K562 (cell line): ENCODE measurements at regions not wholly inside any gene's neighbourhood (a gene's known extent, or its start where the extent isn't known, plus 50 kb on each side); places are given as distances from the start of the nearest gene placed in this dataset.

ENCODE experiments used
- ATAC-seq: fragments of 200-7000 bp; cut with Tn5 transposase; 3 replicates; pipeline ENCODE4 v1.9.1; 2020; ENCODE audit warnings: moderate library complexity
- BruUV-seq: library from RNA; stranded (reverse); fragments of 400-500 nt; replicated peaks from 2 replicates; lab custom pipeline; 2021; lab: Mats Ljungman, UMichigan
- CTCF ChIA-PET: fragments of 300-600 bp; formaldehyde crosslinking; extraction: SDS; loops from one replicate; lab custom pipeline; 2021; ENCODE audit warnings: low intra/inter-chr PET ratio; lab: Yijun Ruan, JAX
- POLR2A ChIA-PET: fragments of 300-600, 350-650 bp; sonication (Branson Sonifier 250); formaldehyde crosslinking; extraction: SDS; loops from one replicate; lab custom pipeline; 2021; ENCODE audit warnings: antibody characterized with exemption, inconsistent platforms; lab: Yijun Ruan, JAX
- DNase-seq, 4 experiments: peaks; one replicate each; pipeline versions ENCODE4 v3.0.0 to v3.0.0-alpha.2; 2011 to 2018; ENCODE audit warnings: low spot score in 3 of 4, mixed read lengths in 3 of 4; ENCODE audit errors: extremely low read depth in 1 of 4
- FAIRE-seq: peaks from 2 replicates; lab custom pipeline; 2011; peaks lifted over from hg19 to GRCh38; lab: Jason Lieb, UNC
- H2AFZ ChIP-seq: 2 replicates; pipeline ENCODE4 v1.6.0; 2011; ENCODE audit warnings: low read depth, low read length, control low read depth, inconsistent platforms
- H3K27ac ChIP-seq: fragments of 200-600 bp; 3 replicates; pipeline ENCODE4 v1.8.0; 2011; ENCODE audit warnings: low read depth, mild to moderate bottlenecking, control low read depth, inconsistent platforms, low read length, moderate library complexity, mixed read lengths; ENCODE audit errors: extremely low read depth
- H3K27me3 ChIP-seq, 2 experiments: fragments of 300-600 bp in 1 of 2; 2 replicates in 1 of 2; 3 replicates in 1 of 2; pipeline versions ENCODE4 v1.6.0 to v1.8.0; 2011; ENCODE audit warnings: inconsistent platforms in 2 of 2, low read length in 2 of 2, mild to moderate bottlenecking in 1 of 2, mixed read lengths in 1 of 2, moderate library complexity in 1 of 2; ENCODE audit not compliant: control insufficient read depth in 2 of 2, insufficient read depth in 2 of 2
- H3K36me3 ChIP-seq: fragments of 300-600 bp; 3 replicates; pipeline ENCODE4 v1.8.0; 2011; ENCODE audit warnings: mild to moderate bottlenecking, low read length, inconsistent platforms; ENCODE audit not compliant: control insufficient read depth, insufficient read depth
- H3K4me1 ChIP-seq, 2 experiments: fragments of 200-600 bp in 1 of 2; replicated peaks in 1 of 2; 2 replicates in 1 of 2; 3 replicates in 1 of 2; pipeline versions ENCODE4 v1.5.1 to v1.8.0; 2011; ENCODE audit warnings: inconsistent platforms in 2 of 2, low read length in 2 of 2, mild to moderate bottlenecking in 1 of 2, mixed read lengths in 1 of 2, moderate library complexity in 1 of 2; ENCODE audit not compliant: control insufficient read depth in 2 of 2, insufficient read depth in 2 of 2
- H3K4me2 ChIP-seq: 2 replicates; pipeline ENCODE4 v1.6.1; 2011; ENCODE audit warnings: low read length, control low read depth, inconsistent platforms, mixed read lengths; ENCODE audit not compliant: insufficient read depth
- H3K4me3 ChIP-seq: fragments of 200-600 bp; sonication (generic), shearing (Covaris generic); 2 replicates; pipeline ENCODE4 v1.5.1; 2016; ENCODE audit warnings: control low read depth, inconsistent platforms
- H3K79me2 ChIP-seq: fragments of 200-600 bp; 3 replicates; pipeline ENCODE4 v1.8.0; 2011; ENCODE audit warnings: low read length, inconsistent platforms; ENCODE audit not compliant: control insufficient read depth, insufficient read depth
- H3K9ac ChIP-seq, 2 experiments: 2 replicates each; pipeline versions ENCODE4 v1.6.0 to v1.6.1; 2011; ENCODE audit warnings: low read depth in 2 of 2, low read length in 2 of 2, control low read depth in 1 of 2, inconsistent platforms in 1 of 2, mild to moderate bottlenecking in 1 of 2, mixed read lengths in 1 of 2; ENCODE audit not compliant: insufficient read depth in 1 of 2
- H3K9me1 ChIP-seq: one replicate; pipeline ENCODE4 v1.6.0; 2011; ENCODE audit warnings: inconsistent platforms, mild to moderate bottlenecking, low read length, moderate library complexity; ENCODE audit not compliant: control insufficient read depth, insufficient read depth
- H3K9me3 ChIP-seq: replicated peaks from 2 replicates; pipeline ENCODE4 v1.5.1; 2011; ENCODE audit warnings: low read depth, low read length, inconsistent platforms; ENCODE audit not compliant: control insufficient read depth, insufficient read depth
- H4K20me1 ChIP-seq: replicated peaks from 2 replicates; pipeline ENCODE4 v1.6.1; 2011; ENCODE audit warnings: low read length, inconsistent platforms, mixed read lengths; ENCODE audit not compliant: control insufficient read depth, insufficient read depth
- CLOCK ChIP-seq: fragments of 250-450 bp; sonication (Bioruptor Pico); IDR thresholded peaks from 2 replicates; pipeline ENCODE4 v1.4.0; 2020; ENCODE audit warnings: mild to moderate bottlenecking, moderate library complexity, borderline replicate concordance
- CREM ChIP-seq: IDR thresholded peaks from 2 replicates; pipeline ENCODE4 v1.6.1; 2014; ENCODE audit warnings: antibody characterized with exemption, low read depth
- HNRNPL ChIP-seq: fragments of 200-400 bp; formaldehyde crosslinking; IDR thresholded peaks from 2 replicates; pipeline ENCODE4 v1.6.1; 2017; ENCODE audit warnings: low read depth, mild to moderate bottlenecking, low read length
- L3MBTL2 ChIP-seq: fragments of 450-650 bp; IDR thresholded peaks from 2 replicates; pipeline ENCODE4 v1.6.1; 2016; ENCODE audit warnings: mild to moderate bottlenecking, moderate library complexity
- SP1 ChIP-seq: sonication (generic); formaldehyde crosslinking; IDR thresholded peaks from 2 replicates; pipeline ENCODE4 v1.8.1; 2022; ENCODE audit warnings: mild to moderate bottlenecking, missing genetic modification reagents
- TCF3 ChIP-seq: sonication (generic); formaldehyde crosslinking; IDR thresholded peaks from 2 replicates; pipeline ENCODE4 v1.4.0; 2020; ENCODE audit warnings: mild to moderate bottlenecking, missing genetic modification reagents
- ZNF384 ChIP-seq: IDR thresholded peaks from 2 replicates; pipeline ENCODE4 v1.6.1; 2012; ENCODE audit warnings: low read depth, low read length, improper control_type of control experiment
- WGBS: fragments of 100-300 bp; shearing (Covaris generic); methylation state at CpG from one replicate; pipeline ENCODE4 v1.1.6; 2016; ENCODE audit warnings: low coverage, mixed read lengths; ENCODE audit not compliant: insufficient coverage; ENCODE audit errors: missing lambda C conversion rate; 5-methylcytosine and 5-hydroxymethylcytosine counted together
- in situ Hi-C: fragments of 300-500 bp; cut with MboI; formaldehyde crosslinking; loops from 4 replicates; pipeline ENCODE4 v1.15.0; 2018; ENCODE audit warnings: inconsistent platforms, mixed read lengths
- intact Hi-C: fragments of 100-400 bp; cut with micrococcal nuclease; formaldehyde crosslinking; loops from 2 replicates; pipeline ENCODE4 v1.14.2; 2022

DNA sequence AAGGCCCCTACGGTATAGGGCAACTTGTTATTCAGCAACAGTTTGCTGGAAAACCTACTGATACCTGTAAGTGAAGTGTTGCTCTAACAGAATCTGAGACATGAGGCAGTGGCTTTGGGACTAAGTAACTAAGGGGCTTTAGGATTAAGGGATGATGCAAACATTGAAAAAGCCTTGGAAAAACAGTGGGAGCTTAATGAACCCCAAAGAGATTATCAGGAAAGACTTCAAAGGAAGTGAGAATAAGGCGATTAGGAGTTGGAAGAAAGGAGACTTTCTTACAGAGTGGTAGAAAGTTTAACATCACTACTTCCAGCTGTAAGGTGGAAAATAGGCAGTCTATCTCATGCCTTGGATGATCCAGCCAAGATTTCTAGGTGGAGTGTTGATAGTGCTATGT is 158.2 kb upstream of the TRIB2 start:
- BruUV-seq: no TSS peak
- FAIRE-seq: no peak
- no peak for DNase-seq
- no peaks in the 10 kb centered on the region for H3K36me3 ChIP-seq
- H3K4me3 ChIP-seq: no peak overlapping the region
- no peak overlapping the region for H3K9ac ChIP-seq
- H4K20me1 ChIP-seq: no peaks in the 10 kb centered on the region
- TF ChIP-seq HNRNPL: no peak
- no peak for TF ChIP-seq ZNF384
- TF ChIP-seq CLOCK (CRISPR knock-in tag): no peak
- no peak for TF ChIP-seq L3MBTL2
- no peak for TF ChIP-seq TCF3 (CRISPR knock-in tag)
- no peak for TF ChIP-seq SP1 (CRISPR knock-in tag)
- TF ChIP-seq CREM: no peak
- no peak overlapping the region for H3K27ac ChIP-seq
- H3K27me3 ChIP-seq: no peaks in the 10 kb centered on the region
- H3K4me1 ChIP-seq: peaks cover 0 to 21% of the 10 kb centered on the region in 2 experiments; a peak in 4 of 5 replicates
- in situ Hi-C loops: no loop called here
- no peak overlapping the region for H3K4me2 ChIP-seq
- no peaks in the 10 kb centered on the region for H3K9me3 ChIP-seq
- 77% methylated on average over 2 of the region's 2 CpGs for WGBS
- intact Hi-C loops: loop anchor here (5.0 kb wide), 1 partner anchor 159 kb away; the partner anchor contains the start of gene TRIB2
- ChIA-PET CTCF (no interaction called here), POLR2A (interaction anchor here (0.7 to 1.0 kb wide), 2 partner anchors 8 to 9 kb away, joined by 3 read pairs; no protein-coding TSS in a partner anchor)
- no peak for ATAC-seq
- no peak overlapping the region for H2AFZ ChIP-seq
- H3K79me2 ChIP-seq: no peaks in the 10 kb centered on the region
- H3K9me1 ChIP-seq: no peaks in the 10 kb centered on the region
